ENCODE measurements at regions not wholly inside any gene's neighbourhood (a gene's known extent, or its start where the extent isn't known, plus 50 kb on each side); places are given as distances from the start of the nearest gene placed in this dataset.
"Not testable (repeated sequence)": the region's sequence is repeated elsewhere in the genome, so short reads cannot be mapped to it uniquely, and the experiment has no call there.

- no peak for FAIRE-seq
Measured at GRCh38 chr1:101588677-101589076, 351.9 kb downstream of the S1PR1 start.

- no peak for FAIRE-seq
Measured at GRCh38 chr1:101592845-101593244, 356.0 kb downstream of the S1PR1 start.

GRCh38 chr1:101595881-101596374 is 359.1 kb downstream of the S1PR1 start:
- FAIRE-seq: no peak

GRCh38 chr1:101600615-101601014 is 363.8 kb downstream of the S1PR1 start:
- FAIRE-seq: not testable (repeated sequence)

- no peak for FAIRE-seq
Measured at GRCh38 chr1:101603726-101604125, 366.9 kb downstream of the S1PR1 start.

GRCh38 chr1:101605878-101606277 is 369.1 kb downstream of the S1PR1 start:
- FAIRE-seq: no peak

- no peak for FAIRE-seq
Measured at GRCh38 chr1:101613546-101613945, 376.7 kb downstream of the S1PR1 start.

GRCh38 chr1:101618900-101619299 is 377.8 kb downstream of the OLFM3 start:
- FAIRE-seq: no peak

- FAIRE-seq: no peak
Measured at GRCh38 chr1:101632548-101633272, 364.0 kb downstream of the OLFM3 start.

- no peak for FAIRE-seq
Measured at GRCh38 chr1:101645810-101646209, 350.9 kb downstream of the OLFM3 start.

GRCh38 chr1:101652484-101652883 is 344.2 kb downstream of the OLFM3 start:
- no peak for FAIRE-seq

- FAIRE-seq: no peak
Measured at GRCh38 chr1:101653482-101653946, 343.2 kb downstream of the OLFM3 start.

- no peak for FAIRE-seq
Measured at GRCh38 chr1:101664726-101665125, 332.0 kb downstream of the OLFM3 start.

- FAIRE-seq: no peak
Measured at GRCh38 chr1:101667761-101668160, 329.0 kb downstream of the OLFM3 start.

- FAIRE-seq: no peak
Measured at GRCh38 chr1:101683136-101683535, 313.6 kb downstream of the OLFM3 start.

GRCh38 chr1:101683561-101683960 is 313.2 kb downstream of the OLFM3 start:
- no peak for FAIRE-seq

- FAIRE-seq: no peak
Measured at GRCh38 chr1:101697072-101697471, 299.7 kb downstream of the OLFM3 start.

- no peak for FAIRE-seq
Measured at GRCh38 chr1:101698681-101699080, 298.0 kb downstream of the OLFM3 start.

- FAIRE-seq: no peak
Measured at GRCh38 chr1:101704895-101705294, 291.8 kb downstream of the OLFM3 start.

- no peak for FAIRE-seq
Measured at GRCh38 chr1:101706366-101706765, 290.4 kb downstream of the OLFM3 start.

- FAIRE-seq: no peak
Measured at GRCh38 chr1:101709721-101710120, 287.0 kb downstream of the OLFM3 start.

GRCh38 chr1:101713760-101714159 is 283.0 kb downstream of the OLFM3 start:
- FAIRE-seq: no peak

- no peak for FAIRE-seq
Measured at GRCh38 chr1:101723415-101723814, 273.3 kb downstream of the OLFM3 start.

- no peak for FAIRE-seq
Measured at GRCh38 chr1:101728029-101728428, 268.7 kb downstream of the OLFM3 start.

- FAIRE-seq: no peak
Measured at GRCh38 chr1:101730559-101730958, 266.2 kb downstream of the OLFM3 start.
